Sigmoid colon (tissue), 4 donors: ENCODE measurements at regions not wholly inside any gene's neighbourhood (a gene's known extent, or its start where the extent isn't known, plus 50 kb on each side); places are given as distances from the start of the nearest gene placed in this dataset.

Experiments used
- CTCF ChIP-seq, 4 experiments: fragments of 450-650 bp in 3 of 4; fragments of 200-600 bp in 1 of 4; IDR thresholded peaks; one replicate each; pipeline ENCODE4 v1.5.1; 2016 to 2019; ENCODE audit warnings: antibody characterized with exemption in 4 of 4, mild to moderate bottlenecking in 3 of 4, moderate library complexity in 2 of 4
- POLR2AphosphoS5 ChIP-seq, 4 donors: sonication (generic); formaldehyde crosslinking; IDR thresholded peaks; one replicate each; pipeline ENCODE4 v1.6.1; 2017; ENCODE audit warnings: antibody characterized with exemption in 4 of 4

- no peak for TF ChIP-seq CTCF (IDR thresholded peaks at IDR 0.05)
- no peak for TF ChIP-seq POLR2AphosphoS5 (IDR thresholded peaks at IDR 0.05)
These were observed 396.1 kb downstream of the TNS3 start for GRCh38 chr7:47185839-47186238.
